Fibroblast of lung (primary cell): ENCODE measurements at regions not wholly inside any gene's neighbourhood (a gene's known extent, or its start where the extent isn't known, plus 50 kb on each side); places are given as distances from the start of the nearest gene placed in this dataset.

Experiments used
- DNase-seq, 2 donors: peaks; one replicate each; pipeline versions ENCODE4 v3.0.0 to v3.0.0-alpha.2; 2010; ENCODE audit warnings: low read depth in 2 of 2
- H2AFZ ChIP-seq: 2 replicates; pipeline ENCODE4 v1.5.1; 2012; ENCODE audit warnings: low read length, control low read depth, inconsistent platforms
- H3K27ac ChIP-seq: 2 replicates; pipeline ENCODE4 v1.5.1; 2011; ENCODE audit warnings: low read length, control low read depth; ENCODE audit not compliant: insufficient read depth
- H3K27me3 ChIP-seq: 2 replicates; pipeline ENCODE4 v1.5.1; 2011; ENCODE audit warnings: mild to moderate bottlenecking, low read length; ENCODE audit not compliant: control insufficient read depth, insufficient read depth
- H3K36me3 ChIP-seq: 2 replicates; pipeline ENCODE4 v1.5.1; 2011; ENCODE audit warnings: low read length; ENCODE audit not compliant: control insufficient read depth, insufficient read depth
- H3K4me1 ChIP-seq: 2 replicates; pipeline ENCODE4 v1.5.1; 2011; ENCODE audit warnings: low read length; ENCODE audit not compliant: control insufficient read depth, insufficient read depth; ENCODE audit errors: extremely low read depth
- H3K4me2 ChIP-seq: 2 replicates; pipeline ENCODE4 v1.5.1; 2011; ENCODE audit warnings: low read length, control low read depth; ENCODE audit not compliant: insufficient read depth; ENCODE audit errors: extremely low read depth
- H3K4me3 ChIP-seq, 4 experiments: fragments of 200-600 bp in 1 of 4; sonication (generic) in 1 of 4; replicated peaks in 1 of 4; 2 replicates each; pipeline ENCODE4 v1.5.1; 2011 to 2016; ENCODE audit warnings: low read length in 4 of 4, low read depth in 3 of 4, mild to moderate bottlenecking in 3 of 4, control low read depth in 2 of 4, inconsistent platforms in 1 of 4, mixed read lengths in 1 of 4; ENCODE audit not compliant: insufficient read depth in 1 of 4; ENCODE audit errors: control extremely low read depth in 1 of 4
- H3K79me2 ChIP-seq: 2 replicates; pipeline ENCODE4 v1.5.1; 2012; ENCODE audit warnings: mild to moderate bottlenecking, low read length, inconsistent platforms; ENCODE audit not compliant: control insufficient read depth, insufficient read depth
- H3K9ac ChIP-seq: 2 replicates; pipeline ENCODE4 v1.5.1; 2011; ENCODE audit warnings: mild to moderate bottlenecking, low read length, control low read depth; ENCODE audit not compliant: insufficient read depth
- H3K9me3 ChIP-seq: 2 replicates; pipeline ENCODE4 v1.5.1; 2012; ENCODE audit warnings: low read depth, low read length; ENCODE audit not compliant: control insufficient read depth, insufficient read depth
- H4K20me1 ChIP-seq: 2 replicates; pipeline ENCODE4 v1.5.1; 2011; ENCODE audit warnings: low read length; ENCODE audit not compliant: control insufficient read depth, insufficient read depth; ENCODE audit errors: extremely low read depth
- EZH2 ChIP-seq: IDR thresholded peaks from 2 replicates; pipeline ENCODE4 v1.5.1; 2012; ENCODE audit warnings: low read length, control low read depth, mild to moderate bottlenecking; ENCODE audit errors: missing control alignments
- TF ChIP-seq, protein P1 (sequence below), 2 donors: IDR thresholded peaks in 1 of 2; conservative IDR thresholded peaks in 1 of 2; 1 replicate in 1 of 2; 2 replicates in 1 of 2; pipeline ENCODE4 v1.5.1; 2011 to 2012; ENCODE audit warnings: low read length in 2 of 2, control low read depth in 1 of 2, inconsistent platforms in 1 of 2, low read depth in 1 of 2, mild to moderate bottlenecking in 1 of 2

DNA sequence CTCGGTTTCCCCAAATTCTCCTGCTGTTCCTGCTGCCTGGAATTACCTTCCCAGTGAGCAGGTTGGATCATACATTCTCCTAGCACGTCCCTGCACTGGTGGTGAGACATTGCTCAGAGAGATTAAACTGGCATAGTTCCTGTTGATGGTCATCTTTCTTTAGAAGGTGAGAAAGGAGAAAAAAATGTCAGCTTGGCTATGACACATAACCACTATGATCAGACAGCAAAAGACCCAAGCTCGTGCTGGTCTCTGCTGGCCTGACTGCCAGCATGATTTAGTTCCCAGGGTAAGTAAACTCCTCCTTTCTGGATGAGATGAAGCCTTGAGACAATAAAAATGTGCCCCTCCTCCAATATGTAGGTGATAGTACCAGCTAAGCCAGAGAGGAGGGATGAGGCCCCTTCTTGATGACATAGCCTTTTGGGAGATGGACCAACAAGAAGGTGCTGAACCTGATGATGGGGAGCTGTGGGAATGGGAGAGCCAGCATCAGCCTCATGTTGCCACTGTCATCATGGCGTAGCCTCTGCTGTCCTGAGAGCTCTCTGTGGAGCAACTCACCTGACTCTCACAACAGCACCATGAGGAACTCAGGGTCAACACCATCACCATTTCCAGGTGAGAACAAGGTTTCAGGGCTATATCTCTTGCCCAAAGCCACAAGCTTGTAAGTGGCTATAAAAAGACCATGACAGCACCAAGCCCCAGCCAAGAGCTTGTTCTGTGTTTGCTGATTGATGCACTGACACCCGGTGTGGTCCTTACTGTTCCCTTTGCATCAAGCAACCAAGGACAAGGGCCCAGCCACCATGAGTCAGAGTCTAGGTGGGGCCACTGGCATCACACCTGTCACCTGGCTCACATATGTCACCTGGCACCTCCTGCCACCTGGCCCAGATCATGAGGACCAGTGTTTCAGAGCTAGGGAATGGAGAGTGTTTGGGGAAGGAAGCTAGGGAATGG, 200.0 kb downstream of the MATN1 start:
- H4K20me1 ChIP-seq = no peaks in the 10 kb centered on the region
- no peak overlapping the region for H3K4me3 ChIP-seq
- no peak overlapping the region for H2AFZ ChIP-seq
- peaks cover 3% of the 10 kb centered on the region for H3K4me1 ChIP-seq
- H3K4me2 ChIP-seq = no peak overlapping the region
- TF ChIP-seq, protein P1, sequence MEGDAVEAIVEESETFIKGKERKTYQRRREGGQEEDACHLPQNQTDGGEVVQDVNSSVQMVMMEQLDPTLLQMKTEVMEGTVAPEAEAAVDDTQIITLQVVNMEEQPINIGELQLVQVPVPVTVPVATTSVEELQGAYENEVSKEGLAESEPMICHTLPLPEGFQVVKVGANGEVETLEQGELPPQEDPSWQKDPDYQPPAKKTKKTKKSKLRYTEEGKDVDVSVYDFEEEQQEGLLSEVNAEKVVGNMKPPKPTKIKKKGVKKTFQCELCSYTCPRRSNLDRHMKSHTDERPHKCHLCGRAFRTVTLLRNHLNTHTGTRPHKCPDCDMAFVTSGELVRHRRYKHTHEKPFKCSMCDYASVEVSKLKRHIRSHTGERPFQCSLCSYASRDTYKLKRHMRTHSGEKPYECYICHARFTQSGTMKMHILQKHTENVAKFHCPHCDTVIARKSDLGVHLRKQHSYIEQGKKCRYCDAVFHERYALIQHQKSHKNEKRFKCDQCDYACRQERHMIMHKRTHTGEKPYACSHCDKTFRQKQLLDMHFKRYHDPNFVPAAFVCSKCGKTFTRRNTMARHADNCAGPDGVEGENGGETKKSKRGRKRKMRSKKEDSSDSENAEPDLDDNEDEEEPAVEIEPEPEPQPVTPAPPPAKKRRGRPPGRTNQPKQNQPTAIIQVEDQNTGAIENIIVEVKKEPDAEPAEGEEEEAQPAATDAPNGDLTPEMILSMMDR (conservative IDR thresholded peaks at IDR 0.05 in 1 of 2, IDR thresholded peaks at IDR 0.05 in 1 of 2; ENCODE audit: low read depth in 1 of 2, low read length in 2 of 2) = no peak
- no peak for TF ChIP-seq EZH2
- no peaks in the 10 kb centered on the region for H3K27me3 ChIP-seq
- H3K9me3 ChIP-seq = no peaks in the 10 kb centered on the region
- DNase-seq = peak; percentile 16 to 93
- H3K36me3 ChIP-seq = no peaks in the 10 kb centered on the region
- H3K9ac ChIP-seq = no peak overlapping the region
- no peak overlapping the region for H3K27ac ChIP-seq
- no peaks in the 10 kb centered on the region for H3K79me2 ChIP-seq

DNA sequence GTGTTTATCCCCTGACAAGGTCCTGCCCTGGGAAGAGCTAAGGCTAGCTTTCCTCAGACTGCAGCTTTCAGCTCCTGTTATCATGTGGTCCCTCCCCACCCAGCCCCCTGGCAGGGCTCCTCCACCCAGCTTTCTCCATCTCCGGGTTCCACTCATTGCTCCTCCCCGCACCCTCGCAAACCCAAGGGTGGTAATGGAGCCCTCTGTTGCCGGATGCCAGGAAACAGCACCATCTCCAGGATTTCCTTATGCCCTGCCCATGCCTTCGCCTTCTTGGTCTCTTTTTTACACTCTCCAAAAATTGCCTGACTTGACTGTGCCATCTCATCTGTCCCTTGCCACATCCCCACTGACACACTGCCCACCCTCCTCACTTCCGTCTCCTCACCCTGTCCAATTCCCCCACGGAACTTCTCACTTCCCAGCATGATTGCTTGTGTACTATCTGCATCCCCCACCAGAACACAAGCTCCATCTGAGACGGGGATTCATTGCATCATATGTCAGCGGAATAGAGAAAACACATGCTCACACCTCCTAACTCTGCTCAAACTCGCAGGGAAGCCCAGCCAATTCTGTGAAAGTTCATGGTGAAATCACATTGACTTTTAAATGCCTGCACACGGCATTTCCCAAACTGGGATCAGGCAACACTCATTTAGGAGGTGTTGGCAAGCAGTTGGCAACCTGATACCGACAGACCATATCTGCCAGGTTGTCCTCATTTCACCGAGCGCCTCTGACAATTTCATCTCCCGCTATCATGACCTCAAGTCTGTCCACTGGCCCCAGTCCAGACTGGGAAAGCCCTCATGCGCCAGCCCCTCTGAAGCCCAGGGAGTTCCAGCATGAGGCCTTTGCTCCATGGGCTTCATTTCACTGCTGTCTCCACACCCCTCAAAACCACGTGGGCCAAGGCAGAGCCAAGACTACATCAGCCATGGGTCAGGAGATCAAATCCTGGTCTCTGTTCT, 201.1 kb downstream of the MATN1 start:
- Histone ChIP-seq H3K79me2 (no peaks in the 10 kb centered on the region), H2AFZ (no peak overlapping the region), H3K36me3 (no peaks in the 10 kb centered on the region), H3K27ac (no peak overlapping the region), H3K9ac (no peak overlapping the region), H3K4me3 (no peak overlapping the region), H3K4me2 (no peak overlapping the region), H3K27me3 (no peaks in the 10 kb centered on the region), H4K20me1 (no peaks in the 10 kb centered on the region), H3K9me3 (no peaks in the 10 kb centered on the region), H3K4me1 (peaks cover 3% of the 10 kb centered on the region)
- peak; percentile 64 to 86 for DNase-seq
- TF ChIP-seq, protein P1 (conservative IDR thresholded peaks at IDR 0.05 in 1 of 2, IDR thresholded peaks at IDR 0.05 in 1 of 2; ENCODE audit: low read depth in 1 of 2, low read length in 2 of 2) = no peak
- TF ChIP-seq EZH2 = no peak
